HG02588 (cell line): ENCODE measurements at regions not wholly inside any gene's neighbourhood (a gene's known extent, or its start where the extent isn't known, plus 50 kb on each side); places are given as distances from the start of the nearest gene placed in this dataset.

ENCODE experiments used
- ATAC-seq: cut with Tn5 transposase; IDR thresholded peaks from one replicate; pipeline ENCODE4 v1.9.1; 2021; ENCODE audit warnings: mild to moderate bottlenecking, moderate library complexity; ENCODE audit not compliant: unreplicated experiment

DNA sequence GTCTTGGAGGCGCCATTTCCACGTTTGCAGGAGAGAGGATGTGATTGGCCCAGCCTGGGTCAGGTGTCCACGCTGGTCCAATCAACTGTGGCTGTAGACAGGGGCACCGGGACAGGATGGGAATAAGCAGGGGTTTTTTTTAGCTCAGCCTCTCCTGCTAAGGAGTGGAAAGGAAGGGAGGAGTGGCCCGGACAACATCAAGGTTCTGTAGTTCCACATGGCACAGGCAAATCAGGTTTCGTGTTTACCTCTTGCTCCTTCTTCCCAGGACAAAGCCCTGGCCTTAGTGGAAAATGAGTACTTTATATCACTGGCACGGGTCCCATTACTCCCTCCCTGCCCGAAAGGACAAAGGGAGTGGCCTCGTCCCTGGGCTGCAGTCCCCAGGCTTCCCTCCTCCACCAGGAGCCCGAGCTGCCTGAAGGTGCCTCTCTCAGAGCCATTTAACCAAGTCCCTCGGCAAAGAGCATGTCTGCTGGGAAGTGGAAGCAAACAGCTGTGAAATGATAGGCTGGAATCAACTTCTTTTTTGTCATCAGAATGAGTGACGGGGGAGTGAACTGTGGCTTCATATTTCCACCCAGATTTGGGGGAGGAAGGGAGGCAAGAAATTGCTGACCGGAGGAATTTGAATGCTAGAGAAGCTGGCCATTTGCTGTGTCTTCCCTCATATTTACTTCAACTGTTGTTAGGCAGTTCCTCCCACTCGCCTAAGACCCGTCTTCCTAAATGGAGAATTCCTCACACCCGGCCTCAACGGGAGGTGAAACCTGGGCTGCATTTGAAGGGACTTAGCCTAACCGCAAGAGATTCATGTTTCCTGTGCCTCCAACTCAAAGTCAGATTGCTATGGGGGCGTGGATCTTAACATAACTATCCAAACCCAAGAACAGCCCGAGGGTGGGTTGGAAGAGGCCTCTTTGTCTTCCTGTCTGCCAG lies 84.9 kb upstream of the SLC44A3 start:
- ATAC-seq: no peak

DNA sequence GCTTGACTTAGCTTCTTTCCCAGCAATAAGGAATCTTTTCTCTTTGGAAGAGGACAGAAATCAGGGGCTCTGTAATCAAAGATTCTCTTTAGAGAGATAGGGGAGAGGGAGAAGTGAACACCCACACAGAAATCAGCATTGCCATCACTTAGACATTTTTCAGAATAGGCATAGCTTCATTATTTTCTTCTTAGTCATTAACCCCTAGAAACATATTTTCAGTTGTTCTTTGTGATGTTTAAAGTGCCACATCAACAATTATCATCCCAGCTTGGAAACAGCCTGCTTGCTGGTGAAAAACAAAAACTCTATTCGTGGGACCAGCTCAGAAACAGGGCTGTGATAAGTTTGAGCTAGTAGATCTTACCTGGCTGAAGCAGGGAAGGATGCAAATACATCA lies 88.3 kb upstream of the SLC44A3 start:
- ATAC-seq: no peak

DNA sequence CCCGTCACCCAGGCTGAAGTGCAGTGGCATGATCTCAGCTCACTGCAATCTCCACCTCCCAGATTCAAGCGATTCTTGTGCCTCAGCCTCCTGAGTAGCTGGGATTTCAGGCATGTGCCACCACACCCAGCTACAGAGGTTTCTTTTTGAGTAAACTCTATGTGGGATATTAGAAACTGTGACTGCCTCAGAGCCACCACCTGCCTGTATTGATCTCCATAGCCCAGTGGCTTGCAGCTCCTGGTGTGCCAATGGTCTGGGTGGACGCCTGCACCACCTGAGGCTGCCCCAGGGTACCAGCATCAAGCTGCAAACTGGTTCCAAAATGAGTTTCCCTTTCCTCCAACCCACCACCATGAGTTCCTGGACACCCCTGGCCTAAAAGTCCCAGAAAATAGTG lies 89.7 kb upstream of the SLC44A3 start:
- ATAC-seq: no peak

DNA sequence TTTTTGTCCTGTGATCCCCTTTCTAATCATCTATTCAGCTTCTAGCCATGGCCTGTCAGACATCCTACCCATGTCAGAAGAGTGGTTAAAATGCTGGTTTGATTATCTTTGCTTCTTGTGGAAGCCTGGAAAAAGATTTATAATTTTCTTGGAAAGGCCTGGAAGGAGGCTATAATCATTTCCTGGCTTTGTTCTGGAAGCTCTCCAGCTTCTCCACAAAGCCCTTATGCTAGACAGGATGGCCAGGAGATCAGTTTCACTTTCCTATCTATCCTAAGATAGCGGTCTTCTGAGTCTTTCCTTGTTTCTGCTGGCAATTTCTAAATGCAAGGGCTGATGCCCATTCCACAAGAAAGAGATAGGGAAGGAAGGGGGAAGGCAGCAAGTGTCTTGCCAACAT lies 90.9 kb upstream of the SLC44A3 start:
- ATAC-seq: no peak

DNA sequence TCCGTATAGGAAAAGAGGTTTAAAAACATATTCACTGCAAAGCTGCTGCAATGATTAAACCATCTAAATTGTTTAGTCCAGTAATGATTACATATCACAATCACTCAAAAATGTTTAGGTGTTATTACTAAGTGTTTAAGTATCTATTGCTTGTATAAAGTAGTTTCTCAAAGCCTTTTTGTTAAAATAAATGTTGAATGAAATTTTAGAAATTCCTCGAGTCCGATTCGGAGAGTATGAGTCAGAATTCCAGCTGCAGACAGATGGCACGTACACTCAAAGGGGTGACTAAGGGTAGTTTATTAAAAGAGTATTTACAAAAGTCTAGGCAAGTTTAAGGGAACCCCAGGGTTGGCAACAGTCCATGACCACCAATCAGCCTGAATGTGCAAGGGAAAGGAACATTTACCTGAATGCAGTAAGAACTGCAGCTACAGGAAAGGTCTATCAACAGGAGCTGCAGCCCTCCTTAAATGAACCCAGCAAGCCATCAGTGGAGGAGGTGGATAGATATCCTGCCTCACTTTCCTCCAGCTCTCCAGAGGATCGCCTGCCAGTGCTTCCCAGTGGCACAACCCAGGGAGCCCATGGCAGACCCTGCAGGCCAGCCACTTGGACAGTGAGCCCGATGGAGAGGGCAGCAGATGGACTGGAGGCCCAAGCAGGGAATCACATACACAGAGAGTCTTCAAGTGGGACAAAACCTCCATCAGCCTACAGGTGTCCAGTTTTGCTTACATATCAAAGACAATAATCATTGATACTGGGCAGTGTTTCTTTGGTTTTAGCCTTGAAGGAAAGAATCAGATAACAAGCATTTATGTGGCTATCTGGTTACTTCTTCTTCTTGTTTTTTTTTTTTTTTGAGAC lies 92.1 kb upstream of the SLC44A3 start:
- no peak for ATAC-seq

DNA sequence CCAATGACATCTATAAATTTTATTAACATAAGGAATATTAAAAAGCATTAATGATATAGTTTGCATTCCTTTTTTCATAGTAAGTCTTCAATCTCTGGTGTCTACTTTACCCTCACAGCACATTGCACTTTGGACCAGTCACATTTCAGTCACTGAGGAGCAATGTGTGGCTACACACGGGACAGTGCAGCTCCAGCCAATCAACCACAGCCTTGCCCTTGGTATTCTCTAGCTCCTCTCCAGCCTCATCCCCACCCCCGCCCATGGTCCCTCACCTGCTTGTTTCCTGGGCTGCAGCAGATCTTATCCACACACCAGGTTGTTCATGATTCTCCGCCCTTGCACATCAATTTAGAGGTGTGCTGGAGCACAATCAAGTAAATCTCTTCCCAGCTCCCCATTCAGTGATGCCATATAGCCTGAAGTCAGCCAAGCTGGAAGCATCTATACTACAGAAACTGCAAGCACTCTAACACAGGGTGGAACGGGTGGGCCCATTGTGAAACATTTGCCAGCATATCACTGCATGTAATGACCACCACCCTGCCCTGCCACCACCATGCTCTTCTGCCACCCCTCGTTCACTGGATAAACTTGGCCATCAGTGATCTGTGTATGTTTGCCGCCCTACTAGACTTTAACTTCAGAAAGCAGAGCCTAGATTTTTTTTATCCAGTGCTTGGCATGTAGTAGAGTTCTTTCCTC lies 93.0 kb upstream of the SLC44A3 start:
- ATAC-seq: no peak

DNA sequence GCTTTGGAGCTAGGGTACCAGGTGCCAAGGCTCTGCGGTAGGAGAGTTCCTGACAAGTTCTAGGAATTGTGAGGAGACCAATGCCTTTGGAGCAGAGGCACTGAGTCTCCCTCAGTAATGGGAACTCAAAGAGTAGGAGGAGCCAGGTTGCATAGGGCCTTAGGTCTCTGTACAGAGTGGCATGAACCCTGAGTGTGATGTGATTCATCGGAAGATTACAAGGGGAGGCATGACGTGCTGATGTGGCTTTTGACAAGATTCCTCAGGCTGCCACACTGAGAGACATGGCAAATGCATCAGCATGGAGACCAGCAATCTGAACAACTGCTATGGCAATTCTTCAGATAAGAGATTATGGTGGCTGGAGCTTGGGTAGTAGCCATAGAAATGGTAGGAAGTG lies 94.6 kb upstream of the SLC44A3 start:
- no peak for ATAC-seq

DNA sequence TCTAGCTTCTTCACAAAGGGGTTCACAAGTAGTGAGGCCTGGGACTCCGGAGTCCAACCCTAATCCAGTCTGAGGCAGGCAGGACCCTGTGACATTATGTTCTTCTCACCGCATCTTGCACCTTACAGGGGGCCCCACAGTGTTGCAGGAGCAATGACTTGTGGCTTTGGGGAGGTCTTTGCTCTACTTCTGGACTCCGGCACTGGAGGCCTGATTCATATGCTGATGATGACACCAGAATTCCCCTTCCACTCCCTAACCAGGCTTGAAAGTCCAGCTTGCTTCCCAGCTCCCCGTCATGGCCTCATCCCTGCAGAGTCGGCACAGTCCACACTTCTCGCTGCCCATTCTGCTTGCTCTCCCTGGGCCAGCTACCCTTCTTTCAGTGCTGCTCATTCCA lies 96.3 kb upstream of the SLC44A3 start:
- no peak for ATAC-seq

DNA sequence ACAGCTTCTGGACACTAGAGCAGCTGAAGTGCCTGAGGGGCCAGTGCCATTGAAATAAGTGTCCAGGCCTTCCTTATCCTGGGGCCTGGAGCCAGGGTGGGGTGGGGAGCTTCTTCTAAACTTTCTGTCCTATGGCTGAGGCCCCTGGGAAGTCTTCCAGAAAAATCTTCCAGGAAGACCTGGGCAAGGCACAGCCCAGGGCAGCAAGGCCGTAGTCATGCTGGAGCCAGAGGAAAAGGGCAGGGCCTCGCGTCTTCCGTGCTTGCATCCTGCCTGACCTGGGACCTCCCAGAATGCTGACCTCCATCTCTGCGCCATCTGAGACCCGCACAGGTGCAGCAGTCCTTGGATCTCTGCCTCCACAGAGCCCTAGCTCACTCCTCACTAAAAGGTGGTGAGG lies 96.7 kb upstream of the SLC44A3 start:
- ATAC-seq: no peak

DNA sequence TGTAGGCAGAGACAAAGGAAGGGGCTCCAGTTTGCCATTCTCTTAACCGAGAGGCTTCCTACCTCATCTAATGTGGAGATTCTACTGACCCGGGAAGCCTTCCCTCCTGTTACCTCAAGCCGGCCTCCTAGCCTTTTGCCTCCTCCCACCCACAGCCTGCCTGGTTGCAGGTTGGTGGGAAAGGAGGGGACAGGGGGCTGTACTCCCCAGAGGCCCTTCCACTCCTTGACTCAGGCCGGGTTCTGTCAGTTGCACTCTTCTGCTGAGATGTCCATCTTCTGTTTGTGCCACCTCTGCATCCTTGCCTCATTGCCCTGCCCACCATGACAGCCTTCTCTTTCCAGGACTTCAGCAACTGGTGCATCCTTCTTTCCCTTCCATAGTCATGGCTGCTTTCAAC lies 98.0 kb upstream of the SLC44A3 start:
- ATAC-seq: no peak

DNA sequence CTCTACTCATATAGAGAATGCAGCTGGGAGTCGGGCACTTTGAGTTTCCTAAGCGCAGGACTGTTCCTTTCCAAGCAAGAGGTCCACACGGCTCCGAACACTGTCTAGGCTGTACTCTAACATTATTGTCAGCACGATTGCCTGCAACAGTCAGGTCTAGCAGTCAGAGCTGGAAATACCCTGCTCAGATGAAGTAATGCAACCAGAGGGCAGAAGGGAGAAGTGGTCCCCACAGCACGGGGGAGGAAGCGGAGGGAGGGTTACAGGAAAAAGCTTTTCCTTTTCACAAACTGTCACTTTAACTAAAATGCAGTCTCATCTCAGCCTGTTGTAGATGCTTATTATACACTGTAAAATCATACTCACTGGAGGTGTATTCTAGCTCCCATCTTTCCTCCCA lies 98.9 kb upstream of the SLC44A3 start:
- ATAC-seq: peak; percentile 53

DNA sequence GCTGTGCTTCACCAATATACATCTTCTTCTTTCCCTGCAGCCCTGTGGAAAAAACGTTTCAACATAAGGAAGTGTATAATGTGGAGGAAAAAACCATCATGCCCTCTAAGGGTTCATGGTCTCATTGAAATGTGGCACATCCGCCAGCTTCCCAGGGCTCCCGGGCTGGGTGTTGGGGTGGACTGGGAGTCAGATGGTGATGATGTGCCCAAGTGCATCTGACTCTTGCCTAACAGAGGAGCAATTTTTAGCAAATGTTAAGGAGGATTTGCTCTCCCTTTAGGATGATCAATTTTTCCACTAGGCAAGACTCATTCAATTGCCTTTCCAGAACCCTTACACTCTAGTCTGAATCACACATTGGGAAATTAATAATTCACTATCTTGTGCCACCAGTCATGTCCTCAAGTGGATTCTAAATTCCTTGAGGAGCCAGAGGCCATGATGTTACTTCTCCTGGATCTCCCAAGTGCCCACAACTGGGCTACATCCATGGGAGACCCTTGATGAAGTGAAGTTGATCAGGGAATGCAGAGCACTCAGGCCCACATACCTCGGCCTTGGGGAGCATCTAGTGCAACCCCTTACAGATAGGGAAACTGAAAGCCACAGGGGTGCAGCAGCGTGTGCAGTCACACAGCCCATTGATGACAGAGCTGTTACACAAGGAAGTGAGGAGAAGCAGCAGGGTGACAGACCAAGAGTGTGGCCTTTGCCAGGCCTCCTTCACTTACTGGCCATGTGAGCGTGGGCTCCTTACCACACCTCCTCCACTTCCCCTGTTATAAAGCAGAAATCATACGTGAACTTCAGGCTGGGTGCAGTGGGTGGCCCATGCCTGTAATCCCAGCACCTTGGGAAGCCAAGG lies 100.0 kb upstream of the SLC44A3 start:
- peak; percentile 99 for ATAC-seq

DNA sequence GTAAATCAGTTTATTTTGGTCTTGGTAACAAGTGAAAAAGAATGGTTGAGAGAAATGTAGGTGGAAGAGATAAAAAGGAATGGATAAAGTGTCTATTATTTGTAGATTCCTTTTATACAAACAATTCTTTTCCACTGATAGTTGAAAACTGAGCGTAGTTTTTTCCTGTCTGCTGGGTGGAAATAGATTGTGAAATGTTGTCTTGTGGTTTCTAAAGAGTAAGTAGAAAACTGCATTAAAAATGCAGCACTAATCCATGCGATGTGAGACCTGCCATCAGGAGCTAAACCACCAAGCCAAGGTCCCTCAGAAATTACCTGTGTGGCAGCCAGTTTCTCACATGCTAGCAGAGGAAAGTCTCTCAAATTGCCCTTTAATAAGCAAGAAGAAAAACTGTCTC lies 103.2 kb upstream of the SLC44A3 start:
- ATAC-seq: no peak

DNA sequence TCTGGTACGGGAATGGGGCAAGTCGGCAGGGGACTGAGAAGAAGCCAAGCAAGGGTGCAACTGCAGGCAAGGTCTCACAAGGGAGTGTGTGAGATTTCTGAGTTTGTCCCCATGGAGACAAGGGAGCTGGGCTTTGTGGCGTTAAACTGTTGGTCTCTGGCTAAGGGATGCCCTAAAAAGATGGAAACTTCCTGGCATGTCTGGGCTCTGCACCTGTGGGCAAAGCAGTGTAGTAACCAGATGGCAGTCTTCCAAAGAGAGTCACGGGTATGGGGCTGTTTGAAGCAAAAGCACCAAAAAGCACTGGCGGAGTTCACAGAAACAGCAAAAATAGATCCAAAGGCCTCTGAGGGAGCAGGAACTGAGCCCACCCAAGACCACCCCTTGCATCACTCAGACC lies 104.8 kb upstream of the SLC44A3 start:
- no peak for ATAC-seq

DNA sequence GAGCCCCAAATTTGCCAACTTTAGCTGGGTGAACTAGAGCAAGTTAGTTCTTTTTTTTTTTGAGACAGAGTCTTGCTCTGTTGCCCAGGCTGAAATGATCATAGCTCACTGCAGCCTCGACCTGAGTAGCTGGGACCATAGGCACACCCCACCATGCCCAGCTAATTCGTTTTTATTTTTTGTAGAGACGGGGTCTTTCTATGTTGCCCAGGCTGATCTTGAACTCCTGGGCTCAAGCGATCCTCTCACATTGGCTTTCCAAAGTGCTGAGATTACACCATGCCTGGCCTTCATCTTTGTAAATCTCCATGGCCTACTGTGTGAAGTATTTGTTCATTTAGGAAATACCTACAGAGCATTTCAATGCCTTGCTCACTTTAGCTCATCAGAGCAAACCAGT lies 105.6 kb upstream of the SLC44A3 start:
- ATAC-seq: no peak

DNA sequence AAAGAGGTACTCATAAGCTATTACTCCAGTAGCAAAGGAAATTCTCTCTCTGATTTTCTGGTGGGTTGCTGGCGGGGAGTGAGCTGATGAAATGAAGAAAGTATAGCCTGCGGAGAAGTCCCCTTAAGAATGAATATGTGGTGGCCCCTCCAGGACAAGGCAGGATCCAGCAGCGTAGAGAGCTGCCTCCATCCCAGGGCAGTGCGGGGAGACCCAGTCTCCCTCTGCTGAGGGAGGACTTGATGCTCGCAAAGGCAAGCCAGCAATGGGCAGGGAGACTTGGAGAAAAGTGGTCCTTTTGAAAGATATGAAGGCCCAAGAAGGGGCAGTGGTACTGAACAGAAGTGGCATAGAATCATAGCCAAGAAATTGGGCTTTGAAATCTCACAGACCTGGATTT lies 106.0 kb upstream of the SLC44A3 start:
- ATAC-seq: no peak

DNA sequence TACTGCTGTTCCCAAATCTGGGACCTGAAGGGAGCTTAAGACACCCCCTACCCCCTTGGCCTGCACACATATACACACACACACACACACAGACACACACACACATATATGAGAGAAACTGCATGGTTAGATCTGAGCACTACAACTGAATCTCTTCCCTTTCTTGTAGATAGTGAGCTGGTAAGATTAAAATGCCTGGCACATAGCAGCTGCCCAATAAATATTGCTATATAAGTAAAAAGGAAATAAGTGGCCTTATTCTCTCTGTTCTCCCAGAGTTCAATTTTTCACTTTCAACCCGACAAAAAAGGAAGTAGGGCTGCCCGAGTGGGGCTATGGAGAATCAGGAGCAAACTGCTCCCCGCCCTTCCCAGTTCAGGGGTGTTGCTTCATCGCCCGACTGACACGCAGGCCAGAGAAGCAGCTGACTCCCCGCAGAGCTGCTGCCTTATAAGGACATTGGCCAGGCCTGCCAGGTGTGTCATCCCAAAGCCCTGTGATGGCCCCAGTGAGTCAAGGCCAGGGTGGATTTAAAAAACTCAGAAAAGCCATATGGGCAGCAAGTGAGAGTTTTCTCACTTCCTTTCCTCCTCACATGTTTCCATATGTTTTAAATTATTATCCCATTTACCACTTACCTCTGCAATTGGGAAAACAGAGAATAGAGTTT lies 106.5 kb upstream of the SLC44A3 start:
- ATAC-seq: no peak

DNA sequence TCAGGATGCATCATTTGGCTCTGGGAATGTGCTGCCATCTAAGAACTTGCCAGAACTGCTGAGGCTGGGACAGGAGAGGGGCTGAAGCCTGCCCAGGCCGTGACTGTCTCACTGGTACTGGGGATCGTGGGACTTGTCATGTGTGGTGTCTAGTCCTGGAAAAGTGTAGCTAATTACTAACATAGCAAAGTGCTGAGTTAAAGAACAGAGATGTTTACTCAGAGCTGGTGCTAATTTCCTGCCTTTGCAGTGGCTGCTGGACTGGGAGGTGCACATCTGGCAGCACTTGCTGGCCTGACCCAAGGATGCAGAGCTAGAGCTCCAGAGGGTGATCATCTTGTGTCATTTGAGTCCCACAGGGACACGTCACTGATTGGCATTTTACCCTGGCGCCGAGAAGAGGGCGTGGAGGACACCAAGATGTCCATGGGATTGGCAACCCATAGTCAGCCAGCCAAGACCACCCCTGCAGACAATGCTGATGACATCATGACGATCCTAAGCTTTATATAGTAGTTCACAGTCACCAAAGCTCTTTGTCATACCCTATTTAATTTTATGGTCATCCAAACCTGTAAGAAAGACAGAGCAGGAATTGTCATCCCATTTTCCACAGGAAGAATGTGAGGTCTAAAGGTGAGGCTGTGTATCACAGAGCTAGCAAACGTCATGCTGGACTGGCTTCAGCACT lies 110.1 kb upstream of the SLC44A3 start:
- ATAC-seq: no peak

DNA sequence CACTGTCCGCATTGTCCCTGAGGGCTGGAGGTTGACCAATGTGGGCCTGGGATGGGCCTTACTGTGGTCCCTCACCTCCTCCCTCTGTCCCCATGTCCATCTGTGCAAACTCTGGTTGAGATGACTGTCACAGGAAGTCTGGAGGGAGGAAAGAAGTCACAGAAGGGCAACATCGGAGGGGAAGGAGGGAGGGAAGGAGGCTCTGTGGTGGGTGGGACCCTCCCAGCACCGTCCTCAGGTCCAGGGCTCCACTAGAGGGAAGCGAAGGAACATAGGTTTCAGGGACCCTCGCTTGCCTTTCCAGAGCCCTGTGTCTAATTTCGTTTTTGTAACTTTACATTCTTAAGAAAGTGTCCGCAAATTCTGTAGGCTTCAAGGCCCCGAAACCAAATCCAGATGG lies 111.3 kb upstream of the SLC44A3 start:
- no peak for ATAC-seq
